OCI-LY3 (cell line): ENCODE measurements at regions not wholly inside any gene's neighbourhood (a gene's known extent, or its start where the extent isn't known, plus 50 kb on each side); places are given as distances from the start of the nearest gene placed in this dataset.
"Not testable (repeated sequence)": the region's sequence is repeated elsewhere in the genome, so short reads cannot be mapped to it uniquely, and the experiment has no call there.

Experiments used
- H2AFZ ChIP-seq: fragments of 200-600, 300-600 bp; shearing (Covaris generic); 2 replicates; pipeline ENCODE4 v1.6.0; 2014; ENCODE audit warnings: antibody characterized with exemption, low read depth, low read length
- H3K27ac ChIP-seq: fragments of 200-600, 300-600 bp; sonication (generic); 2 replicates; pipeline ENCODE4 v1.5.1; 2014; ENCODE audit warnings: mild to moderate bottlenecking, low read length, moderate library complexity, mixed read lengths
- H3K27me3 ChIP-seq: fragments of 200-600, 300-600 bp; sonication (generic); 2 replicates; pipeline ENCODE4 v1.6.1; 2014; ENCODE audit warnings: low read depth, low read length, mixed read lengths
- H3K36me3 ChIP-seq: fragments of 200-600, 300-600 bp; sonication (generic); replicated peaks from 2 replicates; pipeline ENCODE3; 2014; ENCODE audit warnings: low read depth, low read length, mixed read lengths
- H3K4me1 ChIP-seq: fragments of 300-600, 200-600 bp; sonication (generic); 2 replicates; pipeline ENCODE4 v1.6.1; 2014; ENCODE audit warnings: low read length, mixed read lengths
- H3K4me2 ChIP-seq: fragments of 200-600, 300-600 bp; sonication (generic); 2 replicates; pipeline ENCODE4 v1.6.1; 2014; ENCODE audit warnings: low read length, mixed read lengths
- H3K4me3 ChIP-seq: fragments of 300-600, 200-600 bp; sonication (generic); 2 replicates; pipeline ENCODE4 v1.5.1; 2014; ENCODE audit warnings: antibody characterized with exemption, mild to moderate bottlenecking, low read length, moderate library complexity
- H3K79me2 ChIP-seq: fragments of 300-600, 200-600 bp; shearing (Covaris generic); 2 replicates; pipeline ENCODE4 v1.6.1; 2014; ENCODE audit warnings: mild to moderate bottlenecking, low read length, mixed read lengths
- H3K9ac ChIP-seq: fragments of 300-600, 200-600 bp; shearing (Covaris generic); 2 replicates; pipeline ENCODE4 v1.6.0; 2014; ENCODE audit warnings: mild to moderate bottlenecking, low read length, moderate library complexity
- H3K9me3 ChIP-seq: fragments of 200-600, 300-600 bp; shearing (Covaris generic); 2 replicates; pipeline ENCODE4 v1.6.1; 2014; ENCODE audit warnings: low read length, mixed read lengths; ENCODE audit not compliant: insufficient read depth
- H4K20me1 ChIP-seq: fragments of 200-600, 300-600 bp; sonication (generic); 2 replicates; pipeline ENCODE4 v1.6.1; 2016; ENCODE audit warnings: low read length, mixed read lengths; ENCODE audit not compliant: insufficient read depth
- CTCF ChIP-seq: fragments of 200-600, 300-600 bp; sonication (generic); IDR thresholded peaks from 2 replicates; pipeline ENCODE4 v1.5.1; 2014; ENCODE audit warnings: antibody characterized with exemption, low read length, low read depth
- EZH2phosphoT487 ChIP-seq: fragments of 200-600 bp; shearing (Covaris generic); IDR thresholded peaks from 2 replicates; pipeline ENCODE4 v1.6.1; 2018; ENCODE audit warnings: antibody characterized with exemption, mixed run types, low read depth

- H3K4me3 ChIP-seq: no peak overlapping the region
- no peaks in the 10 kb centered on the region for H3K79me2 ChIP-seq
- no peaks in the 10 kb centered on the region for H3K27me3 ChIP-seq
- TF ChIP-seq EZH2phosphoT487 (no peak), CTCF (no peak)
- H3K4me2 ChIP-seq: no peak overlapping the region
- no peaks in the 10 kb centered on the region for H4K20me1 ChIP-seq
- no peak overlapping the region for H3K27ac ChIP-seq
- H3K4me1 ChIP-seq: no peaks in the 10 kb centered on the region
- H3K9me3 ChIP-seq: no peaks in the 10 kb centered on the region
- no peak overlapping the region for H2AFZ ChIP-seq
- H3K36me3 ChIP-seq: no peaks in the 10 kb centered on the region
- no peak overlapping the region for H3K9ac ChIP-seq
These were observed 95.7 kb upstream of the AMZ2 start for GRCh38 chr17:68152161-68152571.

GRCh38 chr17:68155692-68156091 is 92.2 kb upstream of the AMZ2 start:
- H3K27me3 ChIP-seq: no peaks in the 10 kb centered on the region
- TF ChIP-seq EZH2phosphoT487 (no peak), CTCF (no peak)
- no peaks in the 10 kb centered on the region for H3K79me2 ChIP-seq

GRCh38 chr17:68161644-68162428 is 86.0 kb upstream of the AMZ2 start:
- H3K4me2 ChIP-seq: no peak overlapping the region
- H3K79me2 ChIP-seq: no peaks in the 10 kb centered on the region

More at GRCh38 chr17:68155692-68156091, 92.2 kb upstream of the AMZ2 start:
- Histone ChIP-seq H3K9me3 (no peaks in the 10 kb centered on the region), H4K20me1 (no peaks in the 10 kb centered on the region), H3K27ac (no peak overlapping the region), H3K4me1 (no peaks in the 10 kb centered on the region), H3K9ac (no peak overlapping the region), H2AFZ (no peak overlapping the region), H3K4me2 (no peak overlapping the region), H3K4me3 (no peak overlapping the region), H3K36me3 (no peaks in the 10 kb centered on the region)

GRCh38 chr17:68168273-68169164 is 79.3 kb upstream of the AMZ2 start:
- not testable (repeated sequence) for H3K36me3 ChIP-seq, H3K9ac ChIP-seq, H3K79me2 ChIP-seq, H4K20me1 ChIP-seq, H3K27me3 ChIP-seq, H2AFZ ChIP-seq, H3K27ac ChIP-seq, H3K4me3 ChIP-seq, H3K9me3 ChIP-seq, H3K4me2 ChIP-seq
- peaks cover 12% of the 10 kb centered on the region for H3K4me1 ChIP-seq

More at GRCh38 chr17:68161644-68162428, 86.0 kb upstream of the AMZ2 start:
- no peak overlapping the region for H3K4me3 ChIP-seq
- H3K36me3 ChIP-seq: no peaks in the 10 kb centered on the region
- H4K20me1 ChIP-seq: no peaks in the 10 kb centered on the region
- H3K27me3 ChIP-seq: no peaks in the 10 kb centered on the region
- H3K4me1 ChIP-seq: no peaks in the 10 kb centered on the region
- H3K27ac ChIP-seq: no peak overlapping the region
- no peak overlapping the region for H3K9ac ChIP-seq
- H2AFZ ChIP-seq: no peak overlapping the region
- TF ChIP-seq EZH2phosphoT487 (no peak), CTCF (no peak)
- no peaks in the 10 kb centered on the region for H3K9me3 ChIP-seq

- not testable (repeated sequence) for H3K9me3 ChIP-seq, H2AFZ ChIP-seq, H3K79me2 ChIP-seq, H3K27ac ChIP-seq, H3K4me2 ChIP-seq, H3K36me3 ChIP-seq, H3K27me3 ChIP-seq, H4K20me1 ChIP-seq, H3K9ac ChIP-seq, H3K4me3 ChIP-seq
- peaks cover 16% of the 10 kb centered on the region for H3K4me1 ChIP-seq
These were observed 78.5 kb upstream of the AMZ2 start for GRCh38 chr17:68169165-68169821.
